ENCODE measurements at regions not wholly inside any gene's neighbourhood (a gene's known extent, or its start where the extent isn't known, plus 50 kb on each side); places are given as distances from the start of the nearest gene placed in this dataset.

GRCh38 chr1:59230622-59231021 lies 66.3 kb upstream of the FGGY start:
- no peak overlapping the region for H3K4me3 ChIP-seq (ENCODE audit: low read depth, low read length)
- no peak for DNase-seq (ENCODE audit: low read depth)
- TF ChIP-seq CTCF (IDR thresholded peaks at IDR 0.05; ENCODE audit: insufficient read depth, low read length) = no peak

- H3K4me3 ChIP-seq (ENCODE audit: low read depth, low read length) = no peak overlapping the region
- no peak for DNase-seq (ENCODE audit: low read depth)
- TF ChIP-seq CTCF (IDR thresholded peaks at IDR 0.05; ENCODE audit: insufficient read depth, low read length) = no peak
These were observed 64.7 kb upstream of the FGGY start for GRCh38 chr1:59232216-59232615.

GRCh38 chr1:59233444-59233843 lies 63.5 kb upstream of the FGGY start:
- TF ChIP-seq CTCF (IDR thresholded peaks at IDR 0.05; ENCODE audit: insufficient read depth, low read length) = no peak
- DNase-seq (ENCODE audit: low read depth) = no peak
- H3K4me3 ChIP-seq (ENCODE audit: low read depth, low read length) = no peak overlapping the region

- TF ChIP-seq CTCF (IDR thresholded peaks at IDR 0.05; ENCODE audit: insufficient read depth, low read length) = no peak
- DNase-seq (ENCODE audit: low read depth) = no peak
- H3K4me3 ChIP-seq (ENCODE audit: low read depth, low read length) = no peak overlapping the region
These were observed 60.0 kb upstream of the FGGY start for GRCh38 chr1:59236721-59237545.

- DNase-seq (ENCODE audit: low read depth) = no peak
- no peak overlapping the region for H3K4me3 ChIP-seq (ENCODE audit: low read depth, low read length)
- no peak for TF ChIP-seq CTCF (IDR thresholded peaks at IDR 0.05; ENCODE audit: insufficient read depth, low read length)
These were observed 59.0 kb upstream of the FGGY start for GRCh38 chr1:59237900-59238299.

GRCh38 chr1:59238333-59238934 lies 58.5 kb upstream of the FGGY start:
- TF ChIP-seq CTCF (IDR thresholded peaks at IDR 0.05; ENCODE audit: insufficient read depth, low read length) = no peak
- no peak for DNase-seq (ENCODE audit: low read depth)
- H3K4me3 ChIP-seq (ENCODE audit: low read depth, low read length) = no peak overlapping the region

Data from fibroblast of the aortic adventitia (primary cell).